ENCODE measurements at regions not wholly inside any gene's neighbourhood (a gene's known extent, or its start where the extent isn't known, plus 50 kb on each side); places are given as distances from the start of the nearest gene placed in this dataset.
"Not testable (repeated sequence)": the region's sequence is repeated elsewhere in the genome, so short reads cannot be mapped to it uniquely, and the experiment has no call there.

DNA sequence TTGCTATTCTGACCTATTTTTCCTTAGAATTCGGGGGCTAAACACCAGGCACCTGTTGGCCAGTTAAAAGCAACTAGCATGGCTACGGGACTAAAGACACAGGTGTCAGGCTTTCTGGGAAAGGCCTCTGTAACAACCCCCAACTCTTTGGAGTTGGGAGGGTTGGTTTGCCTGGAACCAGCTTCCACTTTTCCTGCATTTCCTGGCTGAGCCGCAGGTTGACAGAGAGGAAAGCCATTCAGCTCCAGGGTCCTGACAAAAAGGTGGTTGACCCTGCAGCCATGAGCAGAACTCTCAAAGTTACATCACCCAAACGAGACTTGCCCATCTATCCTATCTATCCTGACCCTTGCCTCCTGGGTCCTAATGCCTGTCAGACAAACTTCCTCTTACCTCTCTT, 375.4 kb upstream of the SFSWAP start:
- H3K27me3 Mint-ChIP-seq: no peaks in the 10 kb centered on the region
- H3K4me3 Mint-ChIP-seq: no peak overlapping the region
- H3K4me1 Mint-ChIP-seq (ENCODE audit: low read depth): no peaks in the 10 kb centered on the region
- H3K27ac Mint-ChIP-seq: no peak overlapping the region
- H3K36me3 Mint-ChIP-seq (ENCODE audit: low read depth): no peaks in the 10 kb centered on the region
- intact Hi-C loops (cut with micrococcal nuclease): no loop called here
- H3K9me3 Mint-ChIP-seq: no peaks in the 10 kb centered on the region

DNA sequence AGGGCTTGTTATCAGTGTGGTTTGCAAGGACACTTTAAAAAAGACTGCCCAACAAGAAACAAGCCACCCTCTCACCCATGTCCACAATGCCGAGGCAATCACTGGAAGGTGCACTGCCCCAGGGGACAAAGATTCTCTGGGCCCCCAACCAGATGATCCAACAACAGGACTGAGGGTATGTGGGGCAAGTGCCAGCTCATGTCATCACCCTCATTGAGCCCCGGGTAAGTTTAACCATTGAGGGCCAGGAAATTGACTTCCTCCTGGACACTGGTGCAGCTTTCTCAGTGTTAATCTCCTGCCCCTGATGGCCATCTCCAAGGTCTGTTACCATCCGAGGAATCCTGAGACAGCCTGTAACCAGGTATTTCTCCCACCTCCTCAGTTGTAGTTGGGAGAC, 373.0 kb upstream of the SFSWAP start:
- H3K27me3 Mint-ChIP-seq; intact Hi-C loops (cut with micrococcal nuclease); H3K9me3 Mint-ChIP-seq; H3K4me3 Mint-ChIP-seq; H3K36me3 Mint-ChIP-seq (ENCODE audit: low read depth); H3K27ac Mint-ChIP-seq; H3K4me1 Mint-ChIP-seq (ENCODE audit: low read depth): not testable (repeated sequence)

DNA sequence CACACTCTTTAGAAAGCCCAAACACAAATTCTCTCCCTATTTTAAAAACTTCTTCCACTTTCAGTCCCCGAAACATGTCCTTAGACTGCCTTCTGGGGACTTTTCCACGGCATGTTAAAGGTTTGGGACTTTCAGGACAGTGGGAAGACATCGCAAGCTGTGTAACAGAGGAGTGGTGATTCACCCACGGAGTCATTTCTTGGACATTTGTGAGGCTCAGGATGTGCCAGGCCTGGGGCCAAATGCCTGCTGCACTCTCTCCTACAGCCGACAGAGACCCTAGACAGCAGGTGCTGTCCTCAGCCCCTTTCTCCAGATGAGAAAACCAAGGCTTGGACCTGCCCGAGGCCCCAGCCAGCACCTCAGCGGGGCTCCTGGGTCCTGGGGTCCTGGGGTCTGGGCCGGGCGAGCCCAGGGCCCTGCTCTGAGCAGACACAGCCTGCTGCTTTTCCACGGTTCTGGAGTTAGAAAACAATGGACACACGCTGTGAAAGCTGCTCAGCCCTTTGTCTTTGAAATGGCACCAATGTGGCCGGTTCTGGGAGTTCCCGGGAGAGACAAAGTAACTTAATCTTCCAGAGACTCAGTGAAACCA, 370.2 kb upstream of the SFSWAP start:
- no peaks in the 10 kb centered on the region for H3K36me3 Mint-ChIP-seq (ENCODE audit: low read depth)
- H3K4me1 Mint-ChIP-seq (ENCODE audit: low read depth): no peaks in the 10 kb centered on the region
- intact Hi-C loops (cut with micrococcal nuclease): no loop called here
- no peaks in the 10 kb centered on the region for H3K27me3 Mint-ChIP-seq
- no peak overlapping the region for H3K27ac Mint-ChIP-seq
- no peak overlapping the region for H3K4me3 Mint-ChIP-seq
- H3K9me3 Mint-ChIP-seq: no peaks in the 10 kb centered on the region

DNA sequence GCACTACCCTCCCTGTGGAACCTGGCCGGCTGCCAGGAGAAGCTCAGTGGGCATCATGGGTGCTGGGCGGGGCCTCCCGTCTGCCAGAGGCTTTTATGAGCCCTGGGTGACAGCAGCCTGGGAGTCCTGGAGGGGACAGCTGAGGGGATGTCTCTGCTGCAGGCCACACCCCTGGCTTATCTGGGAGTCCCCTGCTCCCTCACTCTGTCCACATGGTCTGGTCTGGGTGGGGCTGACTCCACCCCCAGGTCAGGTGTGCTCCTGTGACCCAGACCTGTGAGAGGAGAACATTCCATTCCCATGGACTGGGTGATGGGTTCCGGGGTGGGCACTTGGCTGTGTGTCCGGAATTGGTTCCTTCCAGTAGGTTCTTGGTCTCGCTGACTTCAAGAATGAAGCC, 369.3 kb upstream of the SFSWAP start:
- H3K4me1 Mint-ChIP-seq (ENCODE audit: low read depth); H3K27ac Mint-ChIP-seq; H3K27me3 Mint-ChIP-seq; intact Hi-C loops (cut with micrococcal nuclease); H3K36me3 Mint-ChIP-seq (ENCODE audit: low read depth); H3K4me3 Mint-ChIP-seq; H3K9me3 Mint-ChIP-seq: not testable (repeated sequence)

DNA sequence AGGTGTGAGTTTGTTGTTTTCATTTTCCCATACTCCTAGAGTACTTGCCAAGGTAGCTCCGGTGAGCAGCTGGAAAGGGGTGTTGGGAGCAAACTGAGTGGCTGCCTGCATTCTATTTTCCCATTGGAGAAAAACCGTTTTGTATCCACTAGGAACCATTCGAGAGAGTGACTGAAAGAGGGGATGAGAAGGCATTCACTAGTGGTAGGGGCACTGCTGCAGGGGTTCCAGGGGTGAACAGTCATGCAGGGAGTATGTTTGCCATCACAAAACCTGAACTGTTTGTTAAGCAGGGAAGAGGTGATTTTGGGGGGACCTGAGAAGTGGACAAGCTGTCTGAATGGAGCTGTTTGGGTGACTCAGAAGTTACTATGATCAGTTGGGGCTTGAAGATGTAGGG, 367.5 kb upstream of the SFSWAP start:
- not testable (repeated sequence) for H3K9me3 Mint-ChIP-seq, H3K4me3 Mint-ChIP-seq, H3K27ac Mint-ChIP-seq

DNA sequence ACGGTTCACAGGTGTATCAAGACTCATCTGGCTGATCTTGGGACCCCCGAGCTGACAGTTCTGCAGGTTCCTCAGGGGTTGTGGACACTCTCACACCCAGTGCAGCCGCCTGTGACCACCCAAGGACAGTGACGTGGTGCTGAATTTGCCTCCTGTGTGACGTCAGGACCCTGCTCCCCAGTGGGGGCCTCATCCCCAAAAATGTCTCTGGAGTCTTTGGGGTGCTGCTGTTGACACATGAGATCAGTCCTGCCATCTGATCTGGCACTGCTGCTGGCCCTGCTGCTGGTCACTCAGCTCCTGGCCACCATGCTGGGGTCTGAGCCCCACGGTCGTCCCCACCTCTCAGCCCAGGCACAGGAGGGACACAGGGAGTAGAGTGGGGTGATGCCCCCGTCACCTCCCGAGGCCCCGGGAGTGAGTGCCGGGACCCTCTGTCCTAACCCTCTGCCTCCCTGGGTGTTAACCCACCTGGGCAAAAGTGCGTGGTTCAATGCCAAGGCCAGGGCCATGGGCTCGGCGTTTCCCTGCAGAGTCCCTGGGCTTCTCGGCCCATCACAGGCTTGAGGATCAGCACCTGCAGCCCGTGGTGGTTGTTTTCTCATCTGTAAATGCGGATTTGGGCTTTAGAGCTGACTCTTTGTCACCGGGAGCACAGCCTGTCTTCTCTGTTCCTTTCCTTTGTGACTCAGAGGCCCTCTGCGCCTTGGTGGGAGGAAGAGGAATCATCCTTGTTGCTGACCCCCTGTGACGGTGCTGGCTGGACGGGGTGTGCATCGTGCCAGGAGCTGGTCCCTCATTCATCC, 366.0 kb upstream of the SFSWAP start:
- intact Hi-C loops (cut with micrococcal nuclease); H3K36me3 Mint-ChIP-seq (ENCODE audit: low read depth); H3K4me1 Mint-ChIP-seq (ENCODE audit: low read depth); H3K27ac Mint-ChIP-seq; H3K4me3 Mint-ChIP-seq; H3K27me3 Mint-ChIP-seq; H3K9me3 Mint-ChIP-seq: not testable (repeated sequence)

More for the DNA sequence above, 367.5 kb upstream of the SFSWAP start:
- H3K27me3 Mint-ChIP-seq; H3K4me1 Mint-ChIP-seq (ENCODE audit: low read depth); H3K36me3 Mint-ChIP-seq (ENCODE audit: low read depth); intact Hi-C loops (cut with micrococcal nuclease): not testable (repeated sequence)

DNA sequence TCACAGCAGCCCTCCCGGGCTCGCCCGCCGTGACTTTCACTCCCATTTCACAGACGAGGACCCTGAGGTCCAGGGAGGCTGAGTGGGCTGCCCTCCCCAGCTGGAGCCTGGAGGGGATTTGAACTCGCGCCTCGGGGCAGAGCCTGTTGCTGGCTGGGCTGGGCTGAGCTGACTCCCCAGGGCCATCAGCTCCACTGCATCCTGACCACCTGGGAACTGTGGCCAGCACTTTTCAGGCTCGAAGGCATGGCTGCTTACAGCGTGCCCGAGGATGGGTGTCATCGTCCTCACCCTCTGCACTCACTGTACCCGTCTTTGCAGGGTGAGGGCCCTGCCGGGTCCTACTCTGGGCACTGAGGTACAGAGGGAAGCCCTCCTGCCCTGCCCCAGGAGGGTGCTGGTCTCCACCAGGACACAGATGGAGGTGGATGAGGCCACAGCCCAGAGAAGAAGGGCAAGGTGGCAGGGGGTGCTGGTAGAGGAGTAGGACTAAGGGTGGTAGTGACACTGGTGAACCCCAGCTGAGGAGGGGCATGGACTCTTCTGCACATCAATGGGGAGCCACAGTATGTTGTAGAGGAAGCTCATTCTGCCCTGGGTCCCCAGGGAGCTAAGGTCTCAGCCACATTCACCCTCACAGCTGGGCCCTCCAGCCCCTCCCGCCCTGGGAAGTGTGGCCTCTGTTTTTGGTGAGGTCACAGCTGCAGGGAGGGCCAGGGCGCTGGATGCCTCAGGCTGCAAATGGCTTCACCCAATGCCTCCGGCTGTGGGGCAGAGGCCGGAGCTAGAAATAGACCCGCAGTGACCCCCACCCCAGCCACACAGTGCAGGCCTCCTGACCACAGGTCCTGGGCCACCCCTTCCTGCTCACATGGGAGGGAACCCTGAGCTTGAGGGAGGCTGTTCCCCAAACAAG, 365.1 kb upstream of the SFSWAP start:
- Mint-ChIP-seq H3K4me3 (no peak overlapping the region), H3K9me3 (no peaks in the 10 kb centered on the region), H3K4me1 (ENCODE audit: low read depth) (no peaks in the 10 kb centered on the region), H3K27me3 (peaks cover 8% of the 10 kb centered on the region), H3K27ac (no peak overlapping the region), H3K36me3 (ENCODE audit: low read depth) (no peaks in the 10 kb centered on the region)
- intact Hi-C loops (cut with micrococcal nuclease): no loop called here

DNA sequence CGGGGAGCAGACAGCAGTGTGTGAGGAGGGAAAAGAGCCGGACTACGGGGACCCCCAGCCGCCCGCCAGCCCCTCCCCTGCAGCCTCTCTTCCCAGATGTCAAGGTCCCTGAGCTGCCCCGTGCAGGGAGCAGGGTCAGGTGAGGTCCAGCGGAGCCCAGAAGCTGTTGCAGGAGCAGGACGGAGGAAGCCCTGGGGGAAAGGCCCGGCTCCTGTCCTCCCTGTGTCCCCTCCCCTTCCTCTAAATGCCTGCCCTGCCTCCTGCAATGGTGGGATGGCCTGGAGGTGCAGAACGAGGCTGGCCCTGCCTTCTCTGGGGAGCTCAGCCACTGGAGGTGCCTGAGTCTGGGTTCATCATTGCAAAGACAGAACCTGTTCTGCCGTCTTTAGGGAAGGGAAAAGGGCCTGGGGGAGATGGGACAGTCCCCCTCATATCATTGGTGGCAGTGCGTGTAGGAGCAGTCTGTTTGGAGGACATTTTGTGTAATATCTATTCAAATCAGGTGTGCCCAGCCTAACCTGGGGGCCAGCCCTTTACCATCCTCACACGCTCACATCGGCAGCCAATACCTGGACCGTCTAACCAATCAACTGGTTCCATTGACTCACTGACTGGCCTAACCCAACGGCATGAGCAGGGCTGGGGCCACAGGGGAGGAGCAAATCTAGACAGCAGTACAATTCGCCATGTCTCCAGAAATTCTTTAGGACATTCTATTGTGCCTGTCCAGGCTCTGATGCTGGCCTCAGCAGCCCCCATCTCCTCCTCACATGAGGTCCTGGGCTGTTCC, 364.1 kb upstream of the SFSWAP start:
- Mint-ChIP-seq H3K27me3 (peaks cover 8% of the 10 kb centered on the region), H3K9me3 (peaks cover 5% of the 10 kb centered on the region), H3K4me1 (ENCODE audit: low read depth) (no peaks in the 10 kb centered on the region), H3K4me3 (no peak overlapping the region), H3K36me3 (ENCODE audit: low read depth) (no peaks in the 10 kb centered on the region), H3K27ac (no peak overlapping the region)
- intact Hi-C loops (cut with micrococcal nuclease): no loop called here

DNA sequence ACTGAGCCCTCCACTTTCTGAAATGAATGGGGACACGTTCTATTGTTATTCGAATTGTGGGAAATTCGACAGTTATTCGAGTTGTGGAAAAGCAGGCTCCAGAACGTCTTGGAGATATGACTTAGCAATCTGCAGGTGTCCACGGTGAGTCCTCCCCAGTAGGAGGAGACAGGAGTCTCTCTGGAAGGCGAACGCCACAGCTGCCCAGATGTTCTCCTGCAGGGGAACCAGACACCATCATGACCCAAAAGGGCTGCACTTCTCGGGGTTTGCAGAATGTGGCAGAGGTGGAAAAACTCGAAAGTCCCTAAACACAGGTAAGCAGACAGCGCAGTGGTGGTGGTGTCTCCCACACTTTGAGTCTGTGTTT, 363.6 kb upstream of the SFSWAP start:
- H3K4me3 Mint-ChIP-seq: no peak overlapping the region
- intact Hi-C loops (cut with micrococcal nuclease): no loop called here
- no peaks in the 10 kb centered on the region for H3K4me1 Mint-ChIP-seq (ENCODE audit: low read depth)

DNA sequence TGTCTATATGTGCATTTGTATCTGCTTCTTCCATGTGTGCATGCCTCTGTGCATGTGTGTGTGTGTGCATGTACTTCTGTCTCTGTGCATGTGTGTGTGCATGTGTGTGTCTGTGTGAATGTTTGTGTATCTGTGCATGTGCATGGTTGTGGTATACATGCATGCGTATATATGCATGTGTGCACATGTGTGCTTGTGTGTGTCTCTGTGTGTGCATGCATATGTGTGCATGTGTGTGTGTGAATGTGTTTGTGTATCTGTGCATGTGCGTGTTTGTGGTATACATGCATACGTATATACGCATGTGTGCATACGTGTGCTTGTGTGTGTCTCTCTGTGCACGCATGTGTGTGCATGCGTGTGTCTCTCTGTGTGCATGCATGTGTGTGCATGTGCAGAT, 363.2 kb upstream of the SFSWAP start:
- intact Hi-C loops (cut with micrococcal nuclease): no loop called here

More for the DNA sequence above, 363.6 kb upstream of the SFSWAP start:
- H3K9me3 Mint-ChIP-seq: peaks cover 7% of the 10 kb centered on the region
- H3K27me3 Mint-ChIP-seq: peaks cover 8% of the 10 kb centered on the region
- no peaks in the 10 kb centered on the region for H3K36me3 Mint-ChIP-seq (ENCODE audit: low read depth)
- H3K27ac Mint-ChIP-seq: no peak overlapping the region

DNA sequence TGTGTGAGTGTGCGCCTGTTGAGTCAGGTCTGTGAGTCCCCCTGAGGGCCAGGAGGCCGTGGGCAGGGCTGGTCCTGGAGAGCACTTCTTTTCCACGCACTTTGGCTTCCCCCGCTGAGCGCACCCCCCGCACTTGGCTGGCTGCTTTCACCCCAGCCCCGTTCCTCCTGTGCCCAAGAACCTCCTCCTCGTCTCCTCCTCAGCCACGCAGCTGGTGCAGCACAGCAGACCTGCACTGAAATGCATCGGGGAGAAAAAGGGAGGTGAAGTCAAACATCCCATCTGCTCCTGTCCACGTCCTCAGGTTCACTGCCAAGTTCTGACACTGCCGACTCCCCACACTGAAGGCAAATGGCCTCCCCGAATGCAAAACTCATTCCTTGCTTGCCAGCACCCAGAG, 362.7 kb upstream of the SFSWAP start:
- no peak overlapping the region for H3K27ac Mint-ChIP-seq
- H3K27me3 Mint-ChIP-seq: peaks cover 8% of the 10 kb centered on the region
- peaks cover 7% of the 10 kb centered on the region for H3K9me3 Mint-ChIP-seq
- H3K4me3 Mint-ChIP-seq: no peak overlapping the region
- no peaks in the 10 kb centered on the region for H3K4me1 Mint-ChIP-seq (ENCODE audit: low read depth)
- intact Hi-C loops (cut with micrococcal nuclease): no loop called here
- no peaks in the 10 kb centered on the region for H3K36me3 Mint-ChIP-seq (ENCODE audit: low read depth)

More for the DNA sequence above, 363.2 kb upstream of the SFSWAP start:
- no peaks in the 10 kb centered on the region for H3K4me1 Mint-ChIP-seq (ENCODE audit: low read depth)
- no peak overlapping the region for H3K4me3 Mint-ChIP-seq
- no peak overlapping the region for H3K27ac Mint-ChIP-seq
- no peaks in the 10 kb centered on the region for H3K36me3 Mint-ChIP-seq (ENCODE audit: low read depth)
- peaks cover 8% of the 10 kb centered on the region for H3K27me3 Mint-ChIP-seq
- H3K9me3 Mint-ChIP-seq: peaks cover 7% of the 10 kb centered on the region

DNA sequence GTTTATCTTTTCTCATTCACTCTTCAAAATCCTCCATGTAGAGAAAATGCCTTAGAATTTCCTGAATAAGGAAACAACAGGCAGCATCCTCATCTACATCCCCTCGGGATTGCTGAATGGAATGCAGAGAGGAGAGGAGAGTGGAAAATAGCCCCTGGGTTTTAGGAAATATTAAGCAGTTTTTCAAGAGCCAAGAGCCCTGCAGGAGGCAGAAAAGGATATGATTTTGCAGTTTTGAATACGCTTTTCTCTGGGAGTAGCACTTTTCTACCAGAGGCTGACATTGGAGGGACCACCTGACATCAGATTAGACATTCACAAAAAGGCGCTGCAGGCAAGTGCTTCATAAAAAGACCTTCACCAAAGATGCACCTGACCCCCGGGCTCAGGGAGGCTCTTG, 362.2 kb upstream of the SFSWAP start:
- H3K27ac Mint-ChIP-seq: no peak overlapping the region
- intact Hi-C loops (cut with micrococcal nuclease): no loop called here
- no peaks in the 10 kb centered on the region for H3K36me3 Mint-ChIP-seq (ENCODE audit: low read depth)
- peaks cover 8% of the 10 kb centered on the region for H3K27me3 Mint-ChIP-seq
- peaks cover 7% of the 10 kb centered on the region for H3K9me3 Mint-ChIP-seq
- H3K4me3 Mint-ChIP-seq: no peak overlapping the region
- H3K4me1 Mint-ChIP-seq (ENCODE audit: low read depth): no peaks in the 10 kb centered on the region

DNA sequence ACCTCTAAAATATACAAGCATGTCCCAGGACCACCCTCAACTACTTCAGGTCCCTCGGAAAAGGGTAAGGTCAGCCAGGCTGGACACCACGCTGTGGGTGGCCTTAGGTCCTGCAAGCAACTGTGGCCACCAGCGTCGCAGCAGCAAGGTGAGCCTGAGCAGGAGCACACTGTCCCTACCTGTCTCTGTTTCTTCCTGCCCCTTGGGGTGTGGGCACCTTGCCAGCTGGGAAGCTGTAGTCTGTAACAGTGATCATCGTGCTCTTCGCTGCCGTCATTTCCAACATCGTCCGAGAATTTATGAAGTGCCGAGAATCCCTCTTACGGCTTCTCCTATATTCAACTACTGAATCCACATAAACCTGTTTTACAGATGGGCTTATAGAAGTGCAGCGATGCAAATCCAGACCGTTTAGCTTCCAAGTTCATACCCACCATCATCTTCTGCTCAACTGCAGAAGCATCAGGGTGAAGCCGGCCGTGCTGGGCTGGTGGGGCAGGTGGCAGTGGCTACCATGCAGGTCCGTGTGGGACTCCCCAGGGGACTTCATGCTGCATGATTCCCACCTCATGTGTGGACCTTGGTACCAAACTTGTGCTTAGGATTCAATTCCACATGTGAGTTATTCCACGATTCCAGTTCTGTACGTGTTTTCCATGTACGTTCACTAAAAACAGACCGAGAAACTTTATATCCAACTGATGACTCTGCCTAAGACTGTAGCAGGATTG, 361.3 kb upstream of the SFSWAP start:
- Mint-ChIP-seq H3K36me3 (ENCODE audit: low read depth) (no peaks in the 10 kb centered on the region), H3K9me3 (peaks cover 7% of the 10 kb centered on the region), H3K27ac (no peak overlapping the region), H3K4me1 (ENCODE audit: low read depth) (no peaks in the 10 kb centered on the region), H3K4me3 (no peak overlapping the region), H3K27me3 (peaks cover 8% of the 10 kb centered on the region)
- intact Hi-C loops (cut with micrococcal nuclease): no loop called here

Measured in dendritic cell treated with granulocyte-macrophage colony-stimulating factor and Interleukin-4, amounts not matched to agents 40 ng/mL and 50 ng/mL, for 4 days (primary cell).